ENCODE measurements at regions not wholly inside any gene's neighbourhood (a gene's known extent, or its start where the extent isn't known, plus 50 kb on each side); places are given as distances from the start of the nearest gene placed in this dataset.

GRCh38 chr16:9566099-9566498 is 474.7 kb downstream of the HAPSTR1 start:
- no peak for DNase-seq
- in situ Hi-C loops (cut with MboI; ENCODE audit: low pct_unique_long_range_greater_than_20kb, low sequenced_read_pairs): no loop called here

- in situ Hi-C loops (cut with MboI; ENCODE audit: low pct_unique_long_range_greater_than_20kb, low sequenced_read_pairs): no loop called here
- no peak for DNase-seq
Observed at GRCh38 chr16:9567666-9568065, 476.2 kb downstream of the HAPSTR1 start.

GRCh38 chr16:9568261-9568660 is 476.8 kb downstream of the HAPSTR1 start:
- no peak for DNase-seq
- in situ Hi-C loops (cut with MboI; ENCODE audit: low pct_unique_long_range_greater_than_20kb, low sequenced_read_pairs): no loop called here

GRCh38 chr16:9570521-9570920 is 479.1 kb downstream of the HAPSTR1 start:
- in situ Hi-C loops (cut with MboI; ENCODE audit: low pct_unique_long_range_greater_than_20kb, low sequenced_read_pairs): no loop called here

GRCh38 chr16:9578459-9578858 is 487.0 kb downstream of the HAPSTR1 start:
- no peak for DNase-seq
- in situ Hi-C loops (cut with MboI; ENCODE audit: low pct_unique_long_range_greater_than_20kb, low sequenced_read_pairs): no loop called here

More at GRCh38 chr16:9570521-9570920, 479.1 kb downstream of the HAPSTR1 start:
- no peak for DNase-seq

- in situ Hi-C loops (cut with MboI; ENCODE audit: low pct_unique_long_range_greater_than_20kb, low sequenced_read_pairs): no loop called here
- DNase-seq: no peak
Observed at GRCh38 chr16:9580025-9580424, 488.6 kb downstream of the HAPSTR1 start.

- in situ Hi-C loops (cut with MboI; ENCODE audit: low pct_unique_long_range_greater_than_20kb, low sequenced_read_pairs): no loop called here
Observed at GRCh38 chr16:9593440-9593839, 502.0 kb downstream of the HAPSTR1 start.

GRCh38 chr16:9594047-9594446 is 502.6 kb downstream of the HAPSTR1 start:
- DNase-seq: no peak
- in situ Hi-C loops (cut with MboI; ENCODE audit: low pct_unique_long_range_greater_than_20kb, low sequenced_read_pairs): no loop called here

More at GRCh38 chr16:9593440-9593839, 502.0 kb downstream of the HAPSTR1 start:
- no peak for DNase-seq

- in situ Hi-C loops (cut with MboI; ENCODE audit: low pct_unique_long_range_greater_than_20kb, low sequenced_read_pairs): no loop called here
- DNase-seq: no peak
Observed at GRCh38 chr16:9594946-9595345, 503.5 kb downstream of the HAPSTR1 start.

- DNase-seq: no peak
Observed at GRCh38 chr16:9595393-9595792, 503.9 kb downstream of the HAPSTR1 start.

GRCh38 chr16:9596788-9597187 is 505.3 kb downstream of the HAPSTR1 start:
- in situ Hi-C loops (cut with MboI; ENCODE audit: low pct_unique_long_range_greater_than_20kb, low sequenced_read_pairs): no loop called here
- DNase-seq: no peak

More at GRCh38 chr16:9595393-9595792, 503.9 kb downstream of the HAPSTR1 start:
- in situ Hi-C loops (cut with MboI; ENCODE audit: low pct_unique_long_range_greater_than_20kb, low sequenced_read_pairs): no loop called here

- no peak for DNase-seq
- in situ Hi-C loops (cut with MboI; ENCODE audit: low pct_unique_long_range_greater_than_20kb, low sequenced_read_pairs): no loop called here
Observed at GRCh38 chr16:9597967-9598730, 506.7 kb downstream of the HAPSTR1 start.

GRCh38 chr16:9598731-9599083 is 507.3 kb downstream of the HAPSTR1 start:
- in situ Hi-C loops (cut with MboI; ENCODE audit: low pct_unique_long_range_greater_than_20kb, low sequenced_read_pairs): no loop called here
- DNase-seq: no peak

- DNase-seq: no peak
- in situ Hi-C loops (cut with MboI; ENCODE audit: low pct_unique_long_range_greater_than_20kb, low sequenced_read_pairs): no loop called here
Observed at GRCh38 chr16:9599415-9600120, 508.1 kb downstream of the HAPSTR1 start.

GRCh38 chr16:9602189-9602588 is 510.7 kb downstream of the HAPSTR1 start:
- in situ Hi-C loops (cut with MboI; ENCODE audit: low pct_unique_long_range_greater_than_20kb, low sequenced_read_pairs): no loop called here
- no peak for DNase-seq

GRCh38 chr16:9603316-9603715 is 511.9 kb downstream of the HAPSTR1 start:
- DNase-seq: no peak
- in situ Hi-C loops (cut with MboI; ENCODE audit: low pct_unique_long_range_greater_than_20kb, low sequenced_read_pairs): no loop called here

- in situ Hi-C loops (cut with MboI; ENCODE audit: low pct_unique_long_range_greater_than_20kb, low sequenced_read_pairs): no loop called here
- no peak for DNase-seq
Observed at GRCh38 chr16:9607515-9608230, 516.2 kb downstream of the HAPSTR1 start.

GRCh38 chr16:9610727-9611126 is 519.3 kb downstream of the HAPSTR1 start:
- DNase-seq: no peak
- in situ Hi-C loops (cut with MboI; ENCODE audit: low pct_unique_long_range_greater_than_20kb, low sequenced_read_pairs): no loop called here

GRCh38 chr16:9612267-9612666 is 520.8 kb downstream of the HAPSTR1 start:
- no peak for DNase-seq
- in situ Hi-C loops (cut with MboI; ENCODE audit: low pct_unique_long_range_greater_than_20kb, low sequenced_read_pairs): no loop called here

- in situ Hi-C loops (cut with MboI; ENCODE audit: low pct_unique_long_range_greater_than_20kb, low sequenced_read_pairs): no loop called here
- DNase-seq: no peak
Observed at GRCh38 chr16:9614389-9614788, 522.9 kb downstream of the HAPSTR1 start.
